ENCODE measurements at regions not wholly inside any gene's neighbourhood (a gene's known extent, or its start where the extent isn't known, plus 50 kb on each side); places are given as distances from the start of the nearest gene placed in this dataset.
"Not testable (repeated sequence)": the region's sequence is repeated elsewhere in the genome, so short reads cannot be mapped to it uniquely, and the experiment has no call there.

GRCh38 chr3:152909180-152909883 lies 74.4 kb downstream of the P2RY1 start:
- H3K4me1 ChIP-seq: peaks cover 2% of the 10 kb centered on the region
- DNase-seq (ENCODE audit: low spot score in 2 of 2): no peak
- no peaks in the 10 kb centered on the region for H3K27me3 ChIP-seq
- TF ChIP-seq CTCF (IDR thresholded peaks at IDR 0.05): no peak
- no peak for TF ChIP-seq POLR2AphosphoS5 (IDR thresholded peaks at IDR 0.05)
- TF ChIP-seq EP300 (IDR thresholded peaks at IDR 0.05): no peak
- no peak for TF ChIP-seq POLR2A (IDR thresholded peaks at IDR 0.05)
- 63% methylated on average over 2 of the region's 2 CpGs for WGBS
- H3K36me3 ChIP-seq: no peaks in the 10 kb centered on the region
- H3K9me3 ChIP-seq: no peaks in the 10 kb centered on the region
- no peak overlapping the region for H3K4me3 ChIP-seq
- H3K27ac ChIP-seq: no peak overlapping the region

GRCh38 chr3:152910211-152910610 lies 75.3 kb downstream of the P2RY1 start:
- Histone ChIP-seq H3K4me3 (no peak overlapping the region), H3K27me3 (no peaks in the 10 kb centered on the region), H3K27ac (no peak overlapping the region), H3K36me3 (no peaks in the 10 kb centered on the region), H3K9me3 (no peaks in the 10 kb centered on the region), H3K4me1 (peaks cover 2% of the 10 kb centered on the region)
- 79% methylated on average over 4 of the region's 4 CpGs for WGBS
- TF ChIP-seq EP300 (IDR thresholded peaks at IDR 0.05) (no peak), CTCF (IDR thresholded peaks at IDR 0.05) (no peak), POLR2A (IDR thresholded peaks at IDR 0.05) (no peak), POLR2AphosphoS5 (IDR thresholded peaks at IDR 0.05) (no peak)
- DNase-seq (ENCODE audit: low spot score in 2 of 2): no peak

- Histone ChIP-seq H3K4me3 (no peak overlapping the region), H3K4me1 (peaks cover 2% of the 10 kb centered on the region), H3K27ac (no peak overlapping the region), H3K9me3 (no peaks in the 10 kb centered on the region), H3K36me3 (no peaks in the 10 kb centered on the region), H3K27me3 (no peaks in the 10 kb centered on the region)
- no peak for DNase-seq (ENCODE audit: low spot score in 2 of 2)
- TF ChIP-seq CTCF (IDR thresholded peaks at IDR 0.05) (no peak), POLR2AphosphoS5 (IDR thresholded peaks at IDR 0.05) (no peak), POLR2A (IDR thresholded peaks at IDR 0.05) (no peak), EP300 (IDR thresholded peaks at IDR 0.05) (no peak)
- WGBS: 53% methylated on average over 1 of the region's 1 CpG
Observed at GRCh38 chr3:152910966-152911365, 76.0 kb downstream of the P2RY1 start.

- not testable (repeated sequence) for H3K27me3 ChIP-seq; H3K4me1 ChIP-seq; H3K36me3 ChIP-seq; H3K4me3 ChIP-seq; H3K27ac ChIP-seq; DNase-seq (ENCODE audit: low spot score in 2 of 2); H3K9me3 ChIP-seq
- WGBS: 88% methylated on average over 8 of the region's 8 CpGs
Observed at GRCh38 chr3:152914743-152915142, 79.8 kb downstream of the P2RY1 start.

- no peaks in the 10 kb centered on the region for H3K36me3 ChIP-seq
- H3K4me3 ChIP-seq: no peak overlapping the region
- no peak for DNase-seq (ENCODE audit: low spot score in 2 of 2)
- H3K4me1 ChIP-seq: no peaks in the 10 kb centered on the region
- H3K27ac ChIP-seq: no peak overlapping the region
- H3K9me3 ChIP-seq: no peaks in the 10 kb centered on the region
- WGBS: 65% methylated on average over 3 of the region's 3 CpGs
- TF ChIP-seq POLR2AphosphoS5 (IDR thresholded peaks at IDR 0.05) (no peak), EP300 (IDR thresholded peaks at IDR 0.05) (no peak), CTCF (IDR thresholded peaks at IDR 0.05) (no peak), POLR2A (IDR thresholded peaks at IDR 0.05) (no peak)
- no peaks in the 10 kb centered on the region for H3K27me3 ChIP-seq
Observed at GRCh38 chr3:152915695-152916094, 80.8 kb downstream of the P2RY1 start.
